KMS-11 (cell line): ENCODE measurements at regions not wholly inside any gene's neighbourhood (a gene's known extent, or its start where the extent isn't known, plus 50 kb on each side); places are given as distances from the start of the nearest gene placed in this dataset.

Experiments
- H2AFZ ChIP-seq: fragments of 200-600 bp; sonication (generic); 2 replicates; pipeline ENCODE4 v1.6.1; 2016; ENCODE audit warnings: antibody characterized with exemption, mixed run types, low read depth
- H3K27ac ChIP-seq: fragments of 200-600 bp; sonication (generic); 2 replicates; pipeline ENCODE4 v1.6.1; 2016; ENCODE audit warnings: mild to moderate bottlenecking, mixed run types
- H3K27me3 ChIP-seq: fragments of 200-600 bp; sonication (generic); 2 replicates; pipeline ENCODE4 v1.6.1; 2017; ENCODE audit warnings: mild to moderate bottlenecking, low read depth, mixed run types, moderate library complexity; ENCODE audit not compliant: insufficient read depth
- H3K36me3 ChIP-seq: fragments of 200-600 bp; sonication (generic); 2 replicates; pipeline ENCODE4 v1.6.1; 2017; ENCODE audit warnings: mild to moderate bottlenecking, mixed run types; ENCODE audit not compliant: insufficient read depth
- H3K4me1 ChIP-seq: fragments of 200-600 bp; sonication (generic); 2 replicates; pipeline ENCODE4 v1.6.1; 2016; ENCODE audit warnings: mild to moderate bottlenecking, low read depth, mixed run types; ENCODE audit not compliant: poor library complexity, severe bottlenecking
- H3K4me2 ChIP-seq: fragments of 200-600 bp; sonication (generic); 2 replicates; pipeline ENCODE4 v1.7.0; 2016; ENCODE audit warnings: mild to moderate bottlenecking, mixed run types
- H3K4me3 ChIP-seq: fragments of 200-600 bp; sonication (generic); IDR thresholded peaks from 2 replicates; pipeline ENCODE4 v1.6.1; 2017; ENCODE audit warnings: low read depth, low read length, mixed read lengths; ENCODE audit not compliant: insufficient read depth
- H3K79me2 ChIP-seq: fragments of 200-600 bp; sonication (generic); 2 replicates; pipeline ENCODE4 v1.6.1; 2016; ENCODE audit warnings: low read depth, mixed run types; ENCODE audit not compliant: insufficient read depth
- H3K9ac ChIP-seq: fragments of 200-600 bp; sonication (generic); 2 replicates; pipeline ENCODE4 v1.6.1; 2016; ENCODE audit warnings: mild to moderate bottlenecking, mixed run types
- H4K20me1 ChIP-seq: fragments of 200-600 bp; sonication (generic); 2 replicates; pipeline ENCODE4 v1.6.1; 2016; ENCODE audit warnings: mild to moderate bottlenecking, mixed run types; ENCODE audit not compliant: insufficient read depth
- TF ChIP-seq, protein P1 (sequence below): fragments of 200-600 bp; sonication (generic); conservative IDR thresholded peaks from 2 replicates; pipeline ENCODE4 v1.6.1; 2017; ENCODE audit warnings: low read depth, mild to moderate bottlenecking, antibody characterized with exemption, low read length, moderate library complexity, mixed read lengths

GRCh38 chr6:113649276-113649675 lies 207.9 kb upstream of the MARCKS start:
- Histone ChIP-seq H3K4me2 (no peak overlapping the region), H4K20me1 (no peaks in the 10 kb centered on the region), H3K9ac (no peak overlapping the region), H3K4me3 (no peak overlapping the region), H3K79me2 (no peaks in the 10 kb centered on the region), H3K27ac (no peak overlapping the region), H2AFZ (no peak overlapping the region), H3K27me3 (no peaks in the 10 kb centered on the region), H3K4me1 (no peaks in the 10 kb centered on the region), H3K36me3 (no peaks in the 10 kb centered on the region)
- TF ChIP-seq, protein P1, sequence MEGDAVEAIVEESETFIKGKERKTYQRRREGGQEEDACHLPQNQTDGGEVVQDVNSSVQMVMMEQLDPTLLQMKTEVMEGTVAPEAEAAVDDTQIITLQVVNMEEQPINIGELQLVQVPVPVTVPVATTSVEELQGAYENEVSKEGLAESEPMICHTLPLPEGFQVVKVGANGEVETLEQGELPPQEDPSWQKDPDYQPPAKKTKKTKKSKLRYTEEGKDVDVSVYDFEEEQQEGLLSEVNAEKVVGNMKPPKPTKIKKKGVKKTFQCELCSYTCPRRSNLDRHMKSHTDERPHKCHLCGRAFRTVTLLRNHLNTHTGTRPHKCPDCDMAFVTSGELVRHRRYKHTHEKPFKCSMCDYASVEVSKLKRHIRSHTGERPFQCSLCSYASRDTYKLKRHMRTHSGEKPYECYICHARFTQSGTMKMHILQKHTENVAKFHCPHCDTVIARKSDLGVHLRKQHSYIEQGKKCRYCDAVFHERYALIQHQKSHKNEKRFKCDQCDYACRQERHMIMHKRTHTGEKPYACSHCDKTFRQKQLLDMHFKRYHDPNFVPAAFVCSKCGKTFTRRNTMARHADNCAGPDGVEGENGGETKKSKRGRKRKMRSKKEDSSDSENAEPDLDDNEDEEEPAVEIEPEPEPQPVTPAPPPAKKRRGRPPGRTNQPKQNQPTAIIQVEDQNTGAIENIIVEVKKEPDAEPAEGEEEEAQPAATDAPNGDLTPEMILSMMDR, result no peak

DNA sequence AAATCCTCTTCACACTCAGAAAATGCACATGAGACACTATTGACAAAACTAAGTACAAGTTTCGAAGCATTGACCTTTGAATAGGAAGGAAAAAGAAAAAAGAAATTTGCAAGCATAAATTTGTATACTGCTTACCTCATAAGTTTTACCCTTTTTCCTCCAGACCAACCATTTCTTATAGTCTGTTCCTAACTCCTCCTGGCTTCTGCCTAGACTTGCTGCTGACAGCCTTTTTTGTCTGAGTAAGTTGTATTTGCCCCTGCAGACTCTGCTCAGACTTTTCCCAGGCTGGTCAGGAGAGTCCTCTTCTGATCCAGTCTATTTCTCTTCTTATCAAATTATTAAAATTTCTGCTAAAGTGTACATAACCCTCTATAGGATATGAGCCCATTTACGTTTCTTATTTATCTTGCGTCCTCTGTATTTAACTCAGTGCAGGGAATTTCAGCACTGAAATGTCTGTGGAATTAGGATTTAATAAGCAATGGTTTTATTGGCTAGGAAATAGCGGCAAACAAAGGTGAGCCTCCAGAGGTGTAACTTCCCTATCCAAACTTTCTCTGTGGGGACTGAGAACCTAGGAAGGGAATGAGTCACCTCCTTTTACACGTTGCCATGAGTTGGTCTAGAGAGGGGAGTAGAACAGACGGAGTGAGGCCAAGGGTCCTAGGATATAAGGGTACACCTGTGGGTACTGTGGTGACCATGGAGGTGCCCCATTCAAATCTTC lies 207.1 kb upstream of the MARCKS start:
- Histone ChIP-seq H3K27me3 (no peaks in the 10 kb centered on the region), H3K4me2 (no peak overlapping the region), H3K4me1 (no peaks in the 10 kb centered on the region), H4K20me1 (no peaks in the 10 kb centered on the region), H3K79me2 (no peaks in the 10 kb centered on the region), H3K27ac (no peak overlapping the region), H2AFZ (no peak overlapping the region), H3K9ac (no peak overlapping the region), H3K36me3 (no peaks in the 10 kb centered on the region), H3K4me3 (no peak overlapping the region)
- TF ChIP-seq, protein P1, result no peak

DNA sequence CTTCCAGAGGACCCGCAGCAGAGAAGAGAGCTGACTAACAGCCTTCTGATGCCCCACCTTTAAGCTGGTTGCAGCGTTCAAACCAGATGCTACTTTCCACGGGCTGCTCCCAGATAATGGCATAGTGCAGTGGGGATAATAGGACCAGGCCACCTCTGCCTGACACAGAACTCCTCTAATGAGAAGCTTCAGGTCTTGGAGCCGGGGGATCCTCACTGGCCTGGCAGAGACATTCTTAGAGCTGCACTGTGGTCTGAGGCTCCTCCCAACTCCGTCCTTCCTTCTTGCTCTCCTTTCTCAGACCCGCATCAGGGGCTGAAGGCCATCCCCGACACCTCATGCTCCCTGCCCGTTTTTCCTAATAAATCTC lies 206.6 kb upstream of the MARCKS start:
- Histone ChIP-seq H3K9ac (no peak overlapping the region), H3K4me1 (no peaks in the 10 kb centered on the region), H3K4me3 (no peak overlapping the region), H3K36me3 (no peaks in the 10 kb centered on the region), H4K20me1 (no peaks in the 10 kb centered on the region), H3K79me2 (no peaks in the 10 kb centered on the region), H2AFZ (no peak overlapping the region), H3K4me2 (no peak overlapping the region), H3K27ac (no peak overlapping the region), H3K27me3 (no peaks in the 10 kb centered on the region)
- TF ChIP-seq, protein P1, result no peak

GRCh38 chr6:113651120-113651519 lies 206.0 kb upstream of the MARCKS start:
- Histone ChIP-seq H3K4me1 (no peaks in the 10 kb centered on the region), H3K36me3 (no peaks in the 10 kb centered on the region), H3K79me2 (no peaks in the 10 kb centered on the region), H3K4me2 (no peak overlapping the region), H4K20me1 (no peaks in the 10 kb centered on the region), H3K27ac (no peak overlapping the region), H2AFZ (no peak overlapping the region), H3K4me3 (no peak overlapping the region), H3K27me3 (no peaks in the 10 kb centered on the region), H3K9ac (no peak overlapping the region)
- TF ChIP-seq, protein P1, result no peak
